ENCODE measurements at regions not wholly inside any gene's neighbourhood (a gene's known extent, or its start where the extent isn't known, plus 50 kb on each side); places are given as distances from the start of the nearest gene placed in this dataset.

- TF ChIP-seq CTCF (IDR thresholded peaks at IDR 0.05) = no peak
- no peak for TF ChIP-seq POLR2A (IDR thresholded peaks at IDR 0.05)
Measured at GRCh38 chr22:44400763-44401060, 88.0 kb upstream of the SHISAL1 start.
